HEK293 (cell line): ENCODE measurements at regions not wholly inside any gene's neighbourhood (a gene's known extent, or its start where the extent isn't known, plus 50 kb on each side); places are given as distances from the start of the nearest gene placed in this dataset.

ENCODE experiments used
- CTCF ChIA-PET: fragments of 350-600 bp; formaldehyde crosslinking; extraction: SDS; loops from one replicate; lab custom pipeline; 2021; ENCODE audit warnings: antibody characterized with exemption; lab: Yijun Ruan, JAX
- POLR2A ChIA-PET: fragments of 300-600 bp; formaldehyde crosslinking; extraction: SDS; loops from one replicate; lab custom pipeline; 2020; ENCODE audit warnings: antibody characterized with exemption, inconsistent platforms; lab: Yijun Ruan, JAX
- H3K27ac ChIP-seq: fragments of 200-500 bp; sonication (Bioruptor generic); 2 replicates; pipeline ENCODE4 v1.5.1; 2014; ENCODE audit warnings: low read depth, low read length, control low read depth, inconsistent platforms; ENCODE audit errors: extremely low read depth
- H3K36me3 ChIP-seq, 2 experiments: fragments of 200-500 bp in 1 of 2; sonication (Bioruptor generic) in 1 of 2; 1 replicate in 1 of 2; 2 replicates in 1 of 2; pipeline ENCODE4 v1.5.1; 2014 to 2017; ENCODE audit warnings: inconsistent platforms in 2 of 2, low read length in 2 of 2; ENCODE audit not compliant: control insufficient read depth in 2 of 2, insufficient read depth in 1 of 2
- H3K4me1 ChIP-seq: fragments of 200-500 bp; sonication (Bioruptor generic); 2 replicates; pipeline ENCODE4 v1.5.1; 2014; ENCODE audit warnings: mild to moderate bottlenecking, low read length, inconsistent platforms; ENCODE audit not compliant: control insufficient read depth, insufficient read depth
- H3K4me3 ChIP-seq: 2 replicates; pipeline ENCODE4 v1.5.1; 2011; ENCODE audit warnings: low read depth, mild to moderate bottlenecking, control low read depth, low read length, moderate library complexity
- H3K9me3 ChIP-seq: fragments of 200-500 bp; sonication (Bioruptor generic); 2 replicates; pipeline ENCODE4 v1.5.1; 2014; ENCODE audit warnings: low read depth, low read length, inconsistent platforms; ENCODE audit not compliant: control insufficient read depth, insufficient read depth
- BCL11A ChIP-seq: fragments of 450-650 bp; formaldehyde crosslinking; IDR thresholded peaks from 2 replicates; pipeline ENCODE4 v1.5.1; 2016; ENCODE audit warnings: low read depth, missing biosample characterization, missing genetic modification characterization
- BCL11B ChIP-seq: fragments of 450-650 bp; formaldehyde crosslinking; IDR thresholded peaks from 2 replicates; pipeline ENCODE4 v1.5.1; 2016; ENCODE audit warnings: low read depth, missing biosample characterization, missing genetic modification characterization
- INSM2 ChIP-seq: fragments of 450-650 bp; formaldehyde crosslinking; IDR thresholded peaks from 2 replicates; pipeline ENCODE4 v1.5.1; 2016; ENCODE audit warnings: missing biosample characterization, missing genetic modification characterization
- KLF9 ChIP-seq: fragments of 450-650 bp; formaldehyde crosslinking; IDR thresholded peaks from 2 replicates; pipeline ENCODE4 v1.5.1; 2016; ENCODE audit warnings: missing biosample characterization, missing genetic modification characterization, low read depth
- REST ChIP-seq: fragments of 450-650 bp; formaldehyde crosslinking; IDR thresholded peaks from 2 replicates; pipeline ENCODE4 v1.5.1; 2016; ENCODE audit warnings: missing biosample characterization, missing genetic modification characterization
- SP2 ChIP-seq: fragments of 450-650 bp; formaldehyde crosslinking; IDR thresholded peaks from 2 replicates; pipeline ENCODE4 v1.5.1; 2016; ENCODE audit warnings: missing biosample characterization, missing genetic modification characterization
- SP7 ChIP-seq: fragments of 450-650 bp; formaldehyde crosslinking; IDR thresholded peaks from 2 replicates; pipeline ENCODE4 v1.5.1; 2016; ENCODE audit warnings: missing biosample characterization, missing genetic modification characterization
- ZFP3 ChIP-seq: fragments of 450-650 bp; formaldehyde crosslinking; IDR thresholded peaks from 2 replicates; pipeline ENCODE4 v1.5.1; 2016; ENCODE audit warnings: low read depth, missing biosample characterization, missing genetic modification characterization
- ZNF16 ChIP-seq: fragments of 450-650 bp; formaldehyde crosslinking; IDR thresholded peaks from 2 replicates; pipeline ENCODE4 v1.5.1; 2016; ENCODE audit warnings: low read depth, missing biosample characterization, missing genetic modification characterization
- ZNF248 ChIP-seq: fragments of 450-650 bp; formaldehyde crosslinking; IDR thresholded peaks from 2 replicates; pipeline ENCODE4 v1.5.1; 2017; ENCODE audit warnings: missing biosample characterization, missing genetic modification characterization
- ZNF292 ChIP-seq: fragments of 450-650 bp; formaldehyde crosslinking; IDR thresholded peaks from 2 replicates; pipeline ENCODE4 v1.5.1; 2016; ENCODE audit warnings: low read depth, missing biosample characterization, missing genetic modification characterization, borderline replicate concordance
- ZNF302 ChIP-seq: fragments of 450-650 bp; formaldehyde crosslinking; IDR thresholded peaks from 2 replicates; pipeline ENCODE4 v1.5.1; 2016; ENCODE audit warnings: missing biosample characterization, missing genetic modification characterization, low read depth
- ZNF366 ChIP-seq: fragments of 450-650 bp; formaldehyde crosslinking; conservative IDR thresholded peaks from 2 replicates; pipeline ENCODE4 v1.5.1; 2016; ENCODE audit warnings: missing biosample characterization, missing genetic modification characterization
- ZNF639 ChIP-seq: fragments of 450-650 bp; formaldehyde crosslinking; IDR thresholded peaks from 2 replicates; pipeline ENCODE4 v1.5.1; 2016; ENCODE audit warnings: missing biosample characterization, missing genetic modification characterization
- ZNF707 ChIP-seq: fragments of 450-650 bp; formaldehyde crosslinking; IDR thresholded peaks from 2 replicates; pipeline ENCODE4 v1.5.1; 2016; ENCODE audit warnings: missing biosample characterization, missing genetic modification characterization
- ZNF747 ChIP-seq: fragments of 450-650 bp; formaldehyde crosslinking; IDR thresholded peaks from 2 replicates; pipeline ENCODE4 v1.5.1; 2016; ENCODE audit warnings: missing biosample characterization, missing genetic modification characterization

GRCh38 chr1:20432341-20432740, 53.7 kb downstream of the CAMK2N1 start:
- ChIA-PET POLR2A (no interaction called here), CTCF (interaction anchor here (1.1 to 4.4 kb wide), 6 partner anchors 8 to 219 kb away, joined by 4 to 36 read pairs (median 14); no protein-coding TSS in a partner anchor)
- no peak for TF ChIP-seq ZNF302 (tag by site-specific recombination)
- TF ChIP-seq SP2 (tag by site-specific recombination) = no peak
- TF ChIP-seq BCL11B = no peak
- no peak for TF ChIP-seq ZNF747
- no peak for TF ChIP-seq SP7 (tag by site-specific recombination)
- no peak for TF ChIP-seq ZNF707 (tag by site-specific recombination)
- TF ChIP-seq ZNF292 = no peak
- no peak for TF ChIP-seq INSM2 (tag by site-specific recombination)
- TF ChIP-seq BCL11A (tag by site-specific recombination) = no peak
- Histone ChIP-seq H3K4me3 (no peak overlapping the region), H3K9me3 (no peaks in the 10 kb centered on the region), H3K36me3 (no peaks in the 10 kb centered on the region), H3K27ac (no peak overlapping the region), H3K4me1 (no peaks in the 10 kb centered on the region)

- H3K4me3 ChIP-seq = no peak overlapping the region
- TF ChIP-seq ZNF248 (tag by site-specific recombination) = no peak
- no peak for TF ChIP-seq ZNF639 (tag by site-specific recombination)
- TF ChIP-seq ZNF366 (tag by site-specific recombination) = no peak
- TF ChIP-seq KLF9 (tag by site-specific recombination) = no peak
- no peak for TF ChIP-seq REST (tag by site-specific recombination)
- TF ChIP-seq ZNF16 (tag by site-specific recombination) = no peak
- no peak for TF ChIP-seq ZFP3
- ChIA-PET CTCF (interaction anchor here (0.5 to 4.4 kb wide), 30 partner anchors 9 to 344 kb away, joined by 3 to 36 read pairs (median 4); partner anchors contain the start of gene CAMK2N1), POLR2A (no interaction called here)
- H3K36me3 ChIP-seq = no peaks in the 10 kb centered on the region
- no peaks in the 10 kb centered on the region for H3K4me1 ChIP-seq
- H3K9me3 ChIP-seq = no peaks in the 10 kb centered on the region
- H3K27ac ChIP-seq = no peak overlapping the region
Observed at GRCh38 chr1:20431176-20431460, 54.9 kb downstream of the CAMK2N1 start.
